ENCODE measurements at regions not wholly inside any gene's neighbourhood (a gene's known extent, or its start where the extent isn't known, plus 50 kb on each side); places are given as distances from the start of the nearest gene placed in this dataset.

- no peak for TF ChIP-seq CTCF (IDR thresholded peaks at IDR 0.05; ENCODE audit: borderline replicate concordance)
- Histone ChIP-seq H3K36me3 (no peaks in the 10 kb centered on the region), H3K4me1 (no peaks in the 10 kb centered on the region), H3K27me3 (ENCODE audit: low read depth) (peaks cover 30% of the 10 kb centered on the region), H3K4me3 (no peak overlapping the region), H3K27ac (replicated peaks) (no peak overlapping the region), H3K9me3 (replicated peaks) (no peaks in the 10 kb centered on the region)
- intact Hi-C loops (cut with micrococcal nuclease) = no loop called here
- DNase-seq = no peak
Measured at GRCh38 chr16:35570946-35571345, 2111.5 kb downstream of the TP53TG3F start.

GRCh38 chr16:35572186-35572585, 2112.8 kb downstream of the TP53TG3F start:
- H3K9me3 ChIP-seq (replicated peaks) = no peaks in the 10 kb centered on the region
- no peaks in the 10 kb centered on the region for H3K36me3 ChIP-seq
- intact Hi-C loops (cut with micrococcal nuclease) = no loop called here
- no peak overlapping the region for H3K27ac ChIP-seq (replicated peaks)
- H3K4me3 ChIP-seq = no peak overlapping the region
- DNase-seq = no peak
- peaks cover 34% of the 10 kb centered on the region for H3K27me3 ChIP-seq (ENCODE audit: low read depth)
- H3K4me1 ChIP-seq = no peaks in the 10 kb centered on the region
- no peak for TF ChIP-seq CTCF (IDR thresholded peaks at IDR 0.05; ENCODE audit: borderline replicate concordance)

GRCh38 chr16:35573407-35573806, 2114.0 kb downstream of the TP53TG3F start:
- intact Hi-C loops (cut with micrococcal nuclease) = no loop called here

GRCh38 chr16:35574011-35574410, 2114.6 kb downstream of the TP53TG3F start:
- Histone ChIP-seq H3K27me3 (ENCODE audit: low read depth) (peaks cover 34% of the 10 kb centered on the region), H3K9me3 (replicated peaks) (peaks cover 4% of the 10 kb centered on the region), H3K4me1 (no peaks in the 10 kb centered on the region), H3K27ac (replicated peaks) (no peak overlapping the region), H3K36me3 (no peaks in the 10 kb centered on the region), H3K4me3 (no peak overlapping the region)
- intact Hi-C loops (cut with micrococcal nuclease) = no loop called here
- no peak for TF ChIP-seq CTCF (IDR thresholded peaks at IDR 0.05; ENCODE audit: borderline replicate concordance)
- no peak for DNase-seq

More at GRCh38 chr16:35573407-35573806, 2114.0 kb downstream of the TP53TG3F start:
- Histone ChIP-seq H3K4me1 (no peaks in the 10 kb centered on the region), H3K27me3 (ENCODE audit: low read depth) (peaks cover 34% of the 10 kb centered on the region), H3K9me3 (replicated peaks) (no peaks in the 10 kb centered on the region), H3K27ac (replicated peaks) (no peak overlapping the region), H3K36me3 (no peaks in the 10 kb centered on the region), H3K4me3 (no peak overlapping the region)
- DNase-seq = no peak
- no peak for TF ChIP-seq CTCF (IDR thresholded peaks at IDR 0.05; ENCODE audit: borderline replicate concordance)

GRCh38 chr16:35574454-35575431, 2115.3 kb downstream of the TP53TG3F start:
- Histone ChIP-seq H3K4me1 (no peaks in the 10 kb centered on the region), H3K4me3 (no peak overlapping the region), H3K27me3 (ENCODE audit: low read depth) (peaks cover 34% of the 10 kb centered on the region), H3K9me3 (replicated peaks) (peaks cover 11% of the 10 kb centered on the region), H3K27ac (replicated peaks) (no peak overlapping the region), H3K36me3 (no peaks in the 10 kb centered on the region)
- intact Hi-C loops (cut with micrococcal nuclease) = no loop called here
- no peak for TF ChIP-seq CTCF (IDR thresholded peaks at IDR 0.05; ENCODE audit: borderline replicate concordance)
- DNase-seq = no peak
